Activated naive CD8-positive, alpha-beta T cell treated with anti-CD3 and anti-CD28 coated beads, Interleukin-2, amount 10 ng/mL, durations not matched to agents 7 days and 5 days (primary cell): ENCODE measurements at regions not wholly inside any gene's neighbourhood (a gene's known extent, or its start where the extent isn't known, plus 50 kb on each side); places are given as distances from the start of the nearest gene placed in this dataset.

Experiments
- ATAC-seq: fragments of 150-1000 bp; cut with Tn5 transposase; one replicate; pipeline ENCODE4 v1.10.0; 2021; ENCODE audit warnings: low read depth, moderate library complexity
- POLR2A ChIA-PET: fragments of 350-600 bp; sonication (Branson Sonifier 250); formaldehyde crosslinking; loops from one replicate; lab custom pipeline; 2021; ENCODE audit warnings: antibody characterized with exemption; lab: Charles Lee
- DNase-seq: peaks from one replicate; pipeline ENCODE4 v3.0.0; 2021
- H3K27ac Mint-ChIP-seq: one replicate; pipeline ENCODE4 v1.8.0; 2022; ENCODE audit warnings: mild to moderate bottlenecking, mixed read lengths
- H3K27me3 Mint-ChIP-seq: one replicate; pipeline ENCODE4 v1.8.0; 2022; ENCODE audit warnings: mild to moderate bottlenecking, moderate library complexity, mixed read lengths
- H3K36me3 Mint-ChIP-seq: one replicate; pipeline ENCODE4 v1.8.0; 2021; ENCODE audit warnings: mild to moderate bottlenecking, mixed read lengths
- H3K4me1 Mint-ChIP-seq: one replicate; pipeline ENCODE4 v1.8.0; 2021; ENCODE audit warnings: mixed read lengths
- H3K4me3 Mint-ChIP-seq: one replicate; pipeline ENCODE4 v1.8.0; 2022; ENCODE audit warnings: mild to moderate bottlenecking, moderate library complexity, mixed read lengths
- H3K9me3 Mint-ChIP-seq: one replicate; pipeline ENCODE4 v1.8.0; 2021; ENCODE audit warnings: mixed read lengths

GRCh38 chr4:125739760-125740159 lies 425.0 kb downstream of the FAT4 start:
- Mint-ChIP-seq H3K9me3 (peaks cover 2% of the 10 kb centered on the region), H3K4me1 (no peaks in the 10 kb centered on the region), H3K36me3 (no peaks in the 10 kb centered on the region), H3K27ac (no peak overlapping the region), H3K27me3 (no peaks in the 10 kb centered on the region), H3K4me3 (no peak overlapping the region)
- DNase-seq: no peak
- POLR2A ChIA-PET: no interaction called here
- no peak for ATAC-seq

GRCh38 chr4:125741825-125742452 lies 427.2 kb downstream of the FAT4 start:
- no peak for ATAC-seq
- H3K36me3 Mint-ChIP-seq: no peaks in the 10 kb centered on the region
- no peak for DNase-seq
- H3K4me1 Mint-ChIP-seq: no peaks in the 10 kb centered on the region
- POLR2A ChIA-PET: no interaction called here
- no peaks in the 10 kb centered on the region for H3K27me3 Mint-ChIP-seq
- no peak overlapping the region for H3K27ac Mint-ChIP-seq
- no peaks in the 10 kb centered on the region for H3K9me3 Mint-ChIP-seq
- H3K4me3 Mint-ChIP-seq: no peak overlapping the region

GRCh38 chr4:125744891-125745364 lies 430.2 kb downstream of the FAT4 start:
- no peak for DNase-seq
- H3K36me3 Mint-ChIP-seq: no peaks in the 10 kb centered on the region
- H3K4me3 Mint-ChIP-seq: no peak overlapping the region
- no peaks in the 10 kb centered on the region for H3K27me3 Mint-ChIP-seq
- no peak for ATAC-seq
- H3K4me1 Mint-ChIP-seq: no peaks in the 10 kb centered on the region
- H3K9me3 Mint-ChIP-seq: peaks cover 2% of the 10 kb centered on the region
- no peak overlapping the region for H3K27ac Mint-ChIP-seq
- POLR2A ChIA-PET: no interaction called here

- H3K4me1 Mint-ChIP-seq: no peaks in the 10 kb centered on the region
- ATAC-seq (no peak), DNase-seq (no peak)
- H3K27me3 Mint-ChIP-seq: no peaks in the 10 kb centered on the region
- H3K4me3 Mint-ChIP-seq: no peak overlapping the region
- H3K9me3 Mint-ChIP-seq: peaks cover 4% of the 10 kb centered on the region
- H3K36me3 Mint-ChIP-seq: no peaks in the 10 kb centered on the region
- H3K27ac Mint-ChIP-seq: no peak overlapping the region
- POLR2A ChIA-PET: no interaction called here
Measured at GRCh38 chr4:125749354-125749753, 434.6 kb downstream of the FAT4 start.

GRCh38 chr4:125750399-125750798 lies 435.6 kb downstream of the FAT4 start:
- Mint-ChIP-seq H3K36me3 (no peaks in the 10 kb centered on the region), H3K9me3 (peaks cover 4% of the 10 kb centered on the region), H3K4me1 (no peaks in the 10 kb centered on the region), H3K27me3 (no peaks in the 10 kb centered on the region), H3K4me3 (no peak overlapping the region), H3K27ac (no peak overlapping the region)
- ATAC-seq (no peak), DNase-seq (no peak)
- POLR2A ChIA-PET: no interaction called here

GRCh38 chr4:125750828-125751466 lies 436.2 kb downstream of the FAT4 start:
- Mint-ChIP-seq H3K4me1 (no peaks in the 10 kb centered on the region), H3K27ac (no peak overlapping the region), H3K36me3 (no peaks in the 10 kb centered on the region), H3K27me3 (no peaks in the 10 kb centered on the region), H3K9me3 (peaks cover 4% of the 10 kb centered on the region), H3K4me3 (no peak overlapping the region)
- no peak for ATAC-seq
- POLR2A ChIA-PET: no interaction called here
- no peak for DNase-seq

GRCh38 chr4:125758438-125758837 lies 443.7 kb downstream of the FAT4 start:
- Mint-ChIP-seq H3K36me3 (no peaks in the 10 kb centered on the region), H3K27ac (no peak overlapping the region), H3K4me1 (no peaks in the 10 kb centered on the region), H3K27me3 (no peaks in the 10 kb centered on the region), H3K4me3 (no peak overlapping the region), H3K9me3 (peaks cover 2% of the 10 kb centered on the region)
- POLR2A ChIA-PET: no interaction called here
- no peak for ATAC-seq
- no peak for DNase-seq

- Mint-ChIP-seq H3K27me3 (no peaks in the 10 kb centered on the region), H3K27ac (no peak overlapping the region), H3K4me3 (no peak overlapping the region), H3K4me1 (no peaks in the 10 kb centered on the region), H3K36me3 (no peaks in the 10 kb centered on the region), H3K9me3 (no peaks in the 10 kb centered on the region)
- POLR2A ChIA-PET: no interaction called here
- ATAC-seq (no peak), DNase-seq (no peak)
Measured at GRCh38 chr4:125760201-125760819, 445.6 kb downstream of the FAT4 start.

GRCh38 chr4:125760956-125761355 lies 446.2 kb downstream of the FAT4 start:
- POLR2A ChIA-PET: no interaction called here
- no peaks in the 10 kb centered on the region for H3K36me3 Mint-ChIP-seq
- no peak for DNase-seq

GRCh38 chr4:125762537-125762936 lies 447.8 kb downstream of the FAT4 start:
- no peaks in the 10 kb centered on the region for H3K9me3 Mint-ChIP-seq
- ATAC-seq (no peak), DNase-seq (no peak)
- H3K4me1 Mint-ChIP-seq: no peaks in the 10 kb centered on the region
- no peaks in the 10 kb centered on the region for H3K36me3 Mint-ChIP-seq
- POLR2A ChIA-PET: no interaction called here
- H3K27me3 Mint-ChIP-seq: no peaks in the 10 kb centered on the region
- no peak overlapping the region for H3K4me3 Mint-ChIP-seq
- no peak overlapping the region for H3K27ac Mint-ChIP-seq

More at GRCh38 chr4:125760956-125761355, 446.2 kb downstream of the FAT4 start:
- ATAC-seq: no peak
- no peaks in the 10 kb centered on the region for H3K4me1 Mint-ChIP-seq
- no peak overlapping the region for H3K27ac Mint-ChIP-seq
- H3K4me3 Mint-ChIP-seq: no peak overlapping the region
- H3K9me3 Mint-ChIP-seq: no peaks in the 10 kb centered on the region
- H3K27me3 Mint-ChIP-seq: no peaks in the 10 kb centered on the region

- ATAC-seq: no peak
- no peak for DNase-seq
- H3K27me3 Mint-ChIP-seq: no peaks in the 10 kb centered on the region
- H3K9me3 Mint-ChIP-seq: no peaks in the 10 kb centered on the region
- H3K4me1 Mint-ChIP-seq: no peaks in the 10 kb centered on the region
- no peak overlapping the region for H3K27ac Mint-ChIP-seq
- H3K4me3 Mint-ChIP-seq: no peak overlapping the region
- POLR2A ChIA-PET: no interaction called here
- no peaks in the 10 kb centered on the region for H3K36me3 Mint-ChIP-seq
Measured at GRCh38 chr4:125765941-125766340, 451.2 kb downstream of the FAT4 start.

GRCh38 chr4:125770814-125771398 lies 456.2 kb downstream of the FAT4 start:
- Mint-ChIP-seq H3K27ac (no peak overlapping the region), H3K9me3 (no peaks in the 10 kb centered on the region)

GRCh38 chr4:125772680-125773079 lies 457.9 kb downstream of the FAT4 start:
- no peaks in the 10 kb centered on the region for H3K36me3 Mint-ChIP-seq
- H3K27ac Mint-ChIP-seq: no peak overlapping the region
- no peak overlapping the region for H3K4me3 Mint-ChIP-seq
- no peaks in the 10 kb centered on the region for H3K4me1 Mint-ChIP-seq
- no peaks in the 10 kb centered on the region for H3K27me3 Mint-ChIP-seq
- ATAC-seq: no peak
- no peak for DNase-seq
- POLR2A ChIA-PET: no interaction called here
- H3K9me3 Mint-ChIP-seq: no peaks in the 10 kb centered on the region

More at GRCh38 chr4:125770814-125771398, 456.2 kb downstream of the FAT4 start:
- Mint-ChIP-seq H3K4me3 (no peak overlapping the region), H3K27me3 (no peaks in the 10 kb centered on the region), H3K36me3 (no peaks in the 10 kb centered on the region), H3K4me1 (no peaks in the 10 kb centered on the region)
- ATAC-seq (no peak), DNase-seq (no peak)
- POLR2A ChIA-PET: no interaction called here

GRCh38 chr4:125773502-125773901 lies 458.7 kb downstream of the FAT4 start:
- Mint-ChIP-seq H3K27ac (no peak overlapping the region), H3K4me3 (no peak overlapping the region), H3K27me3 (no peaks in the 10 kb centered on the region), H3K4me1 (no peaks in the 10 kb centered on the region), H3K9me3 (no peaks in the 10 kb centered on the region), H3K36me3 (no peaks in the 10 kb centered on the region)
- DNase-seq: no peak
- ATAC-seq: no peak
- POLR2A ChIA-PET: no interaction called here
